Neural cell (in vitro differentiated cells): ENCODE measurements at regions not wholly inside any gene's neighbourhood (a gene's known extent, or its start where the extent isn't known, plus 50 kb on each side); places are given as distances from the start of the nearest gene placed in this dataset.

Source experiments
- H2AFZ ChIP-seq: fragments of 200-600, 300-800 bp; sonication (generic), shearing (Covaris generic); 2 replicates; pipeline ENCODE4 v1.6.0; 2014; ENCODE audit warnings: low read depth, mild to moderate bottlenecking, antibody characterized with exemption, low read length, moderate library complexity
- H3F3A ChIP-seq: fragments of 200-600 bp; shearing (Covaris generic); 2 replicates; pipeline ENCODE4 v1.6.1; 2016; ENCODE audit warnings: mild to moderate bottlenecking, moderate library complexity, mixed read lengths, antibody characterized with exemption, low read length; ENCODE audit not compliant: insufficient read depth, poor library complexity, severe bottlenecking
- H3K27ac ChIP-seq: fragments of 200-600, 300-800 bp; sonication (generic), shearing (Covaris generic); 2 replicates; pipeline ENCODE4 v1.5.1; 2014; ENCODE audit warnings: mild to moderate bottlenecking, low read length, moderate library complexity
- H3K27me3 ChIP-seq: fragments of 300-800, 200-600 bp; sonication (generic), shearing (Covaris generic); 2 replicates; pipeline ENCODE4 v1.6.0; 2014; ENCODE audit warnings: mild to moderate bottlenecking, low read depth, low read length, moderate library complexity; ENCODE audit not compliant: insufficient read depth
- H3K36me3 ChIP-seq: fragments of 300-800, 200-600 bp; sonication (generic), shearing (Covaris generic); 2 replicates; pipeline ENCODE4 v1.5.1; 2014; ENCODE audit warnings: mild to moderate bottlenecking, antibody characterized with exemption, low read length, moderate library complexity; ENCODE audit not compliant: insufficient read depth
- H3K4me2 ChIP-seq: fragments of 300-800, 200-600 bp; sonication (generic), shearing (Covaris generic); 2 replicates; pipeline ENCODE4 v1.6.0; 2014; ENCODE audit warnings: mild to moderate bottlenecking, low read length
- H3K4me3 ChIP-seq: fragments of 300-800, 200-600 bp; sonication (generic), shearing (Covaris generic); 2 replicates; pipeline ENCODE4 v1.5.1; 2014; ENCODE audit warnings: mild to moderate bottlenecking, low read length, moderate library complexity
- H3K79me2 ChIP-seq: fragments of 200-600 bp; shearing (Covaris generic); replicated peaks from 2 replicates; pipeline ENCODE4 v1.6.0; 2014; ENCODE audit warnings: mild to moderate bottlenecking, low read length, moderate library complexity; ENCODE audit not compliant: insufficient read depth
- H3K9ac ChIP-seq: fragments of 300-800, 200-600 bp; sonication (generic), shearing (Covaris generic); 2 replicates; pipeline ENCODE4 v1.6.1; 2016; ENCODE audit warnings: mild to moderate bottlenecking, low read length, mixed read lengths
- H3K9me2 ChIP-seq: fragments of 200-600 bp; shearing (Covaris generic); 2 replicates; pipeline ENCODE4 v1.6.1; 2016; ENCODE audit warnings: mild to moderate bottlenecking, low read length, mixed read lengths; ENCODE audit not compliant: insufficient read depth
- H3K9me3 ChIP-seq: fragments of 200-600, 300-800 bp; sonication (generic), shearing (Covaris generic); 2 replicates; pipeline ENCODE4 v1.6.1; 2016; ENCODE audit warnings: mild to moderate bottlenecking, mixed run types, low read length, moderate library complexity, mixed read lengths
- H4K20me1 ChIP-seq: fragments of 200-600 bp; shearing (Covaris generic); 2 replicates; pipeline ENCODE4 v1.6.1; 2016; ENCODE audit warnings: mild to moderate bottlenecking, mixed run types; ENCODE audit not compliant: insufficient read depth
- CTCF ChIP-seq: fragments of 450-650 bp; IDR thresholded peaks from 2 replicates; pipeline ENCODE4 v1.5.1; 2014; ENCODE audit warnings: antibody characterized with exemption, mild to moderate bottlenecking, moderate library complexity; ENCODE audit not compliant: poor library complexity, severe bottlenecking
- EP300 ChIP-seq: fragments of 450-650 bp; conservative IDR thresholded peaks from 2 replicates; pipeline ENCODE4 v1.6.1; 2014; ENCODE audit warnings: antibody characterized with exemption, mild to moderate bottlenecking, moderate library complexity; ENCODE audit not compliant: poor library complexity, severe bottlenecking
- EZH2 ChIP-seq: fragments of 200-600, 300-800 bp; shearing (Covaris generic), sonication (generic); IDR thresholded peaks from 2 replicates; pipeline ENCODE4 v1.6.1; 2014; ENCODE audit warnings: antibody characterized with exemption, low read length, borderline replicate concordance, mild to moderate bottlenecking; ENCODE audit not compliant: insufficient read depth, poor library complexity, severe bottlenecking
- MXI1 ChIP-seq: fragments of 450-650 bp; conservative IDR thresholded peaks from 2 replicates; pipeline ENCODE4 v1.6.1; 2014; ENCODE audit warnings: antibody characterized with exemption, mild to moderate bottlenecking; ENCODE audit not compliant: poor library complexity, severe bottlenecking
- POLR2AphosphoS5 ChIP-seq: IDR thresholded peaks from 2 replicates; pipeline ENCODE4 v1.6.1; 2012
- RAD21 ChIP-seq: fragments of 450-650 bp; conservative IDR thresholded peaks from 2 replicates; pipeline ENCODE4 v1.6.1; 2014; ENCODE audit warnings: antibody characterized with exemption, mild to moderate bottlenecking, moderate library complexity
- SMC3 ChIP-seq: fragments of 450-650 bp; conservative IDR thresholded peaks from 2 replicates; pipeline ENCODE4 v1.6.1; 2014; ENCODE audit warnings: antibody characterized with exemption, mild to moderate bottlenecking, moderate library complexity; ENCODE audit not compliant: poor library complexity
- TAF1 ChIP-seq: IDR thresholded peaks from 2 replicates; pipeline ENCODE4 v1.6.1; 2012; ENCODE audit warnings: low read depth
- TF ChIP-seq, protein P1 (sequence below): IDR thresholded peaks from 2 replicates; pipeline ENCODE4 v1.6.1; 2012; ENCODE audit warnings: borderline replicate concordance

- no peak overlapping the region for H3K4me2 ChIP-seq
- no peaks in the 10 kb centered on the region for H3F3A ChIP-seq
- no peaks in the 10 kb centered on the region for H3K36me3 ChIP-seq
- TF ChIP-seq SMC3, result no peak
- no peak for TF ChIP-seq EZH2
- TF ChIP-seq, protein P1, sequence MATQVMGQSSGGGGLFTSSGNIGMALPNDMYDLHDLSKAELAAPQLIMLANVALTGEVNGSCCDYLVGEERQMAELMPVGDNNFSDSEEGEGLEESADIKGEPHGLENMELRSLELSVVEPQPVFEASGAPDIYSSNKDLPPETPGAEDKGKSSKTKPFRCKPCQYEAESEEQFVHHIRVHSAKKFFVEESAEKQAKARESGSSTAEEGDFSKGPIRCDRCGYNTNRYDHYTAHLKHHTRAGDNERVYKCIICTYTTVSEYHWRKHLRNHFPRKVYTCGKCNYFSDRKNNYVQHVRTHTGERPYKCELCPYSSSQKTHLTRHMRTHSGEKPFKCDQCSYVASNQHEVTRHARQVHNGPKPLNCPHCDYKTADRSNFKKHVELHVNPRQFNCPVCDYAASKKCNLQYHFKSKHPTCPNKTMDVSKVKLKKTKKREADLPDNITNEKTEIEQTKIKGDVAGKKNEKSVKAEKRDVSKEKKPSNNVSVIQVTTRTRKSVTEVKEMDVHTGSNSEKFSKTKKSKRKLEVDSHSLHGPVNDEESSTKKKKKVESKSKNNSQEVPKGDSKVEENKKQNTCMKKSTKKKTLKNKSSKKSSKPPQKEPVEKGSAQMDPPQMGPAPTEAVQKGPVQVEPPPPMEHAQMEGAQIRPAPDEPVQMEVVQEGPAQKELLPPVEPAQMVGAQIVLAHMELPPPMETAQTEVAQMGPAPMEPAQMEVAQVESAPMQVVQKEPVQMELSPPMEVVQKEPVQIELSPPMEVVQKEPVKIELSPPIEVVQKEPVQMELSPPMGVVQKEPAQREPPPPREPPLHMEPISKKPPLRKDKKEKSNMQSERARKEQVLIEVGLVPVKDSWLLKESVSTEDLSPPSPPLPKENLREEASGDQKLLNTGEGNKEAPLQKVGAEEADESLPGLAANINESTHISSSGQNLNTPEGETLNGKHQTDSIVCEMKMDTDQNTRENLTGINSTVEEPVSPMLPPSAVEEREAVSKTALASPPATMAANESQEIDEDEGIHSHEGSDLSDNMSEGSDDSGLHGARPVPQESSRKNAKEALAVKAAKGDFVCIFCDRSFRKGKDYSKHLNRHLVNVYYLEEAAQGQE, result no peak
- no peak for TF ChIP-seq TAF1
- no peak for TF ChIP-seq POLR2AphosphoS5
- no peak for TF ChIP-seq MXI1
- no peak for TF ChIP-seq RAD21
- TF ChIP-seq EP300, result no peak
- TF ChIP-seq CTCF, result no peak
- no peak overlapping the region for H3K27ac ChIP-seq
- H3K27me3 ChIP-seq, result no peaks in the 10 kb centered on the region
- H3K9me2 ChIP-seq, result no peaks in the 10 kb centered on the region
- H3K9ac ChIP-seq, result no peak overlapping the region
- no peak overlapping the region for H3K4me3 ChIP-seq
- H3K79me2 ChIP-seq, result no peaks in the 10 kb centered on the region
- no peak overlapping the region for H2AFZ ChIP-seq
- no peaks in the 10 kb centered on the region for H3K9me3 ChIP-seq
- H4K20me1 ChIP-seq, result no peaks in the 10 kb centered on the region
Measured at GRCh38 chr16:5523829-5524228, 426.2 kb upstream of the EEF2KMT start.

- no peak overlapping the region for H3K9ac ChIP-seq
- TF ChIP-seq MXI1 (no peak), EP300 (no peak), TAF1 (no peak), SMC3 (no peak), RAD21 (no peak), CTCF (no peak), EZH2 (no peak), POLR2AphosphoS5 (no peak)
- TF ChIP-seq, protein P1, result no peak
Measured at GRCh38 chr16:5516115-5516514, 418.5 kb upstream of the EEF2KMT start.

More at GRCh38 chr16:5516115-5516514, 418.5 kb upstream of the EEF2KMT start:
- H3F3A ChIP-seq, result no peaks in the 10 kb centered on the region
- H3K4me3 ChIP-seq, result no peak overlapping the region
- H3K36me3 ChIP-seq, result no peaks in the 10 kb centered on the region
- H3K9me2 ChIP-seq, result no peaks in the 10 kb centered on the region
- H2AFZ ChIP-seq, result no peak overlapping the region
- H3K9me3 ChIP-seq, result no peaks in the 10 kb centered on the region
- H4K20me1 ChIP-seq, result no peaks in the 10 kb centered on the region
- no peaks in the 10 kb centered on the region for H3K79me2 ChIP-seq
- H3K27me3 ChIP-seq, result no peaks in the 10 kb centered on the region
- H3K27ac ChIP-seq, result no peak overlapping the region
- no peak overlapping the region for H3K4me2 ChIP-seq
